MCF 10A (cell line): ENCODE measurements at regions not wholly inside any gene's neighbourhood (a gene's known extent, or its start where the extent isn't known, plus 50 kb on each side); places are given as distances from the start of the nearest gene placed in this dataset.

Experiments
- BruUV-seq: library from RNA; stranded (reverse); fragments of 400-500 nt; replicated peaks from 2 replicates; lab custom pipeline; 2021; lab: Mats Ljungman, UMichigan
- CTCF ChIA-PET: fragments of 300-600 bp; sonication (Branson Sonifier 250); formaldehyde crosslinking; extraction: SDS; loops from one replicate; lab custom pipeline; 2021; ENCODE audit warnings: antibody characterized with exemption, inconsistent platforms; lab: Yijun Ruan, JAX
- POLR2A ChIA-PET: fragments of 300-600, 350-650 bp; sonication (Branson Sonifier 250); formaldehyde crosslinking; extraction: SDS; loops from one replicate; lab custom pipeline; 2020; ENCODE audit warnings: antibody characterized with exemption, inconsistent platforms; lab: Yijun Ruan, JAX
- DNase-seq: peaks from one replicate; pipeline ENCODE4 v3.0.0-alpha.2; 2018; ENCODE audit not compliant: unreplicated experiment
- H3K27ac Mint-ChIP-seq: one replicate; pipeline ENCODE4 v1.8.0; 2022; ENCODE audit warnings: mild to moderate bottlenecking, low read depth, mixed read lengths; ENCODE audit not compliant: unreplicated experiment
- H3K27me3 Mint-ChIP-seq: one replicate; pipeline ENCODE4 v1.8.0; 2022; ENCODE audit warnings: mixed read lengths; ENCODE audit not compliant: insufficient read depth, unreplicated experiment
- H3K36me3 Mint-ChIP-seq: one replicate; pipeline ENCODE4 v1.8.0; 2022; ENCODE audit warnings: mild to moderate bottlenecking, moderate library complexity, mixed read lengths; ENCODE audit not compliant: insufficient read depth, unreplicated experiment
- H3K4me1 Mint-ChIP-seq: one replicate; pipeline ENCODE4 v1.8.0; 2022; ENCODE audit warnings: mixed read lengths; ENCODE audit not compliant: insufficient read depth, unreplicated experiment
- H3K4me3 Mint-ChIP-seq: one replicate; pipeline ENCODE4 v1.8.0; 2022; ENCODE audit warnings: mild to moderate bottlenecking, moderate library complexity, mixed read lengths; ENCODE audit not compliant: unreplicated experiment
- H3K9me3 Mint-ChIP-seq: one replicate; pipeline ENCODE4 v1.8.0; 2022; ENCODE audit warnings: mixed read lengths; ENCODE audit not compliant: unreplicated experiment
- intact Hi-C: fragments of 100-400 bp; cut with micrococcal nuclease; formaldehyde crosslinking; loops from 2 replicates; pipeline ENCODE4 v1.14.1; 2022
- TF ChIP-seq, protein P1 (sequence below): fragments of 200-600 bp; IDR thresholded peaks from one replicate; pipeline ENCODE4 v1.8.0; 2022; ENCODE audit warnings: antibody characterized with exemption, mild to moderate bottlenecking; ENCODE audit not compliant: unreplicated experiment

DNA sequence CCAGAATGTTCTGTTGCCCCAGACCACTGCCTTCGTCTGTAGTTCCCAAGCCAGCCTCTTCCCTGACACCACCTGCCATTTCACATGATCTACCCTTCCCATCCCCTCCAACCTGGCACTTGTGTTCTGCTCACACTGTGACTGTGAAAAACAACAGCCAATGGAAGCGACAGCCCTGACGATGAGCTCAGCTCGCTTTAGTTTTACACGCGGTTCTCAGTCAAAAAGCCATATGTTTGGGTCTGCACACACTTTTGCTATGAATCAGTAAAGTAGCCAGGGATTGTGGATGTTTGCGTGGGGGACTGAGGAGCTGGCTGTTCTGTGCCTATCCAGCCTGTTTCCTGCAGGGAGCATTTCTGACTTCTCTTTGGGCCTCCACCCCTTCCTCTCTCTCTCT lies 282.7 kb downstream of the WDR11 start:
- H3K9me3 Mint-ChIP-seq = no peaks in the 10 kb centered on the region

DNA sequence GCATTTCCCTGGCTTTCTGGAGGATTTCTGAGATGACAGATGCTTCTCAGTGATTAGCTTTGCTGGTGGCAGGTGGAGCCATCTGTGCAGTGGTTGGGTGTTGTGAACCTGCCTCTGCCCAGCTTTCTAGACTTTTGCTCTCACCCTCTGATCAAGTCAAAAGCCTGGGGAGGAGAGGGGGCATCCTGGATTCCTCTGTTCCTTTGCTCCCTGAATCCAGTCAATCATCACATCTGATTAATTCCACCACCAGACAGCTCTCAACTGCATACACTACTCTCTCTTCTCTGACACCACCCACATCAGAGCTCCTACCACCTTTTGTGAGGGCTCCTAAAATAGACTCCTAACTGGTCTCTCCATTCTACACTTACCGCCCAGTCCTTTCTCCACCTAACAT lies 283.5 kb downstream of the WDR11 start:
- Mint-ChIP-seq H3K27ac (no peak overlapping the region), H3K9me3 (no peaks in the 10 kb centered on the region), H3K4me1 (no peaks in the 10 kb centered on the region), H3K27me3 (peaks cover 17% of the 10 kb centered on the region), H3K4me3 (no peak overlapping the region), H3K36me3 (no peaks in the 10 kb centered on the region)
- POLR2A ChIA-PET = no interaction called here
- BruUV-seq = no TSS peak
- intact Hi-C loops = no loop called here
- DNase-seq = no peak
- TF ChIP-seq, protein P1, sequence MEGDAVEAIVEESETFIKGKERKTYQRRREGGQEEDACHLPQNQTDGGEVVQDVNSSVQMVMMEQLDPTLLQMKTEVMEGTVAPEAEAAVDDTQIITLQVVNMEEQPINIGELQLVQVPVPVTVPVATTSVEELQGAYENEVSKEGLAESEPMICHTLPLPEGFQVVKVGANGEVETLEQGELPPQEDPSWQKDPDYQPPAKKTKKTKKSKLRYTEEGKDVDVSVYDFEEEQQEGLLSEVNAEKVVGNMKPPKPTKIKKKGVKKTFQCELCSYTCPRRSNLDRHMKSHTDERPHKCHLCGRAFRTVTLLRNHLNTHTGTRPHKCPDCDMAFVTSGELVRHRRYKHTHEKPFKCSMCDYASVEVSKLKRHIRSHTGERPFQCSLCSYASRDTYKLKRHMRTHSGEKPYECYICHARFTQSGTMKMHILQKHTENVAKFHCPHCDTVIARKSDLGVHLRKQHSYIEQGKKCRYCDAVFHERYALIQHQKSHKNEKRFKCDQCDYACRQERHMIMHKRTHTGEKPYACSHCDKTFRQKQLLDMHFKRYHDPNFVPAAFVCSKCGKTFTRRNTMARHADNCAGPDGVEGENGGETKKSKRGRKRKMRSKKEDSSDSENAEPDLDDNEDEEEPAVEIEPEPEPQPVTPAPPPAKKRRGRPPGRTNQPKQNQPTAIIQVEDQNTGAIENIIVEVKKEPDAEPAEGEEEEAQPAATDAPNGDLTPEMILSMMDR = no peak
- CTCF ChIA-PET = interaction anchor here (0.5 to 1.2 kb wide), 4 partner anchors 8 to 1349 kb away, joined by 3 to 4 read pairs (median 4); no protein-coding TSS in a partner anchor

More for the DNA sequence above, 282.7 kb downstream of the WDR11 start:
- no peak overlapping the region for H3K27ac Mint-ChIP-seq
- ChIA-PET POLR2A (no interaction called here), CTCF (interaction anchor here (0.5 to 0.6 kb wide), 3 partner anchors 22 to 1348 kb away, joined by 3 read pairs; no protein-coding TSS in a partner anchor)
- no peak overlapping the region for H3K4me3 Mint-ChIP-seq
- peaks cover 17% of the 10 kb centered on the region for H3K27me3 Mint-ChIP-seq
- no TSS peak for BruUV-seq
- no peaks in the 10 kb centered on the region for H3K36me3 Mint-ChIP-seq
- intact Hi-C loops = no loop called here
- no peak for DNase-seq
- no peaks in the 10 kb centered on the region for H3K4me1 Mint-ChIP-seq
- TF ChIP-seq, protein P1 = no peak

DNA sequence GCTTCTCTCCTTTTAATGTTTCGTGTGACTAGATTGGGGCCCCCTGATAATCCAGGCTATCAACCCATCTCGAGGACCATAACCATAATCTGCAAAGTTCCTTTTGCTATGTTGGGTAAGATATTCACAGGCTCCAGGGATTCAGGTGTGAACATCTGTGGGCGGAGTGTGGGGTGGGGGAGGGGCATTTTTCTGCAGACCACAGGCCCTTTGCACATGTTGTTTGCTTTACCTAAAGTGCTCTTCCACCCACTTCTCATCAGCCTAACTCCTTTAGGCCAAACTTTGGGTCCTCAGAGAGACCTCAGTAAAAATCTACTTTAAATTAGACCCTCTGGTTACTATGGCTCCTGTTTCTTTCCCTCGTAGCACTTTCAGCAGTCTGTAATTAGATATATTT lies 284.4 kb downstream of the WDR11 start:
- no TSS peak for BruUV-seq
- Mint-ChIP-seq H3K27ac (no peak overlapping the region), H3K4me3 (no peak overlapping the region), H3K9me3 (no peaks in the 10 kb centered on the region), H3K4me1 (no peaks in the 10 kb centered on the region), H3K36me3 (no peaks in the 10 kb centered on the region), H3K27me3 (peaks cover 17% of the 10 kb centered on the region)
- DNase-seq = no peak
- POLR2A ChIA-PET = no interaction called here
- TF ChIP-seq, protein P1 = no peak
- CTCF ChIA-PET = interaction anchor here (0.6 to 1.2 kb wide), 2 partner anchors 11 to 390 kb away, joined by 4 read pairs; no protein-coding TSS in a partner anchor
- intact Hi-C loops = no loop called here

DNA sequence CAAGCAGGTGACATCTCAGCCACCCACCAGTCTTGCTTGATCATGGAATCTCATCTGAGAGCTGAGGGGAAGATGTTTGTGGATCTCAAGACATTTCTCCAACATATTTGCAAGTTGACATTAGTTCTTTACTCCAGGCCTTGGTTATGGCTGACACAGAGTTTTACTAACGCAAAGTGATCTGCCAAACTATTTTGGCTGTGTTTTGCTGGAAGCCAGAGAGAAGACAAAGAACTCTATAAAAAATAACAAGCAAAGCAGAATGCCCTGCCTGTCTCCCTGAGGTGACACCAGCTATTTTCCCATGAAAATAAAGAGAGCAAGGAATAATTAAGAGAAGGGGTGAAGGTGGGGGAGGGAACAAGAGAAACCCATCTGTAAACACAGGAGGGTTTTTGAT lies 286.4 kb downstream of the WDR11 start:
- CTCF ChIA-PET = no interaction called here
- DNase-seq = no peak
- peaks cover 17% of the 10 kb centered on the region for H3K27me3 Mint-ChIP-seq
- no peaks in the 10 kb centered on the region for H3K4me1 Mint-ChIP-seq
- H3K27ac Mint-ChIP-seq = no peak overlapping the region
- intact Hi-C loops = no loop called here
- H3K4me3 Mint-ChIP-seq = no peak overlapping the region
- POLR2A ChIA-PET = interaction anchor here (0.5 kb wide), 1 partner anchor 150 kb away, joined by 3 read pairs; no protein-coding TSS in a partner anchor
- TF ChIP-seq, protein P1 = no peak
- BruUV-seq = no TSS peak
- H3K36me3 Mint-ChIP-seq = no peaks in the 10 kb centered on the region
- no peaks in the 10 kb centered on the region for H3K9me3 Mint-ChIP-seq
